OCI-LY3 (cell line): ENCODE measurements at regions not wholly inside any gene's neighbourhood (a gene's known extent, or its start where the extent isn't known, plus 50 kb on each side); places are given as distances from the start of the nearest gene placed in this dataset.

ENCODE experiments used
- EZH2phosphoT487 ChIP-seq: fragments of 200-600 bp; shearing (Covaris generic); IDR thresholded peaks from 2 replicates; pipeline ENCODE4 v1.6.1; 2018; ENCODE audit warnings: antibody characterized with exemption, mixed run types, low read depth
- TF ChIP-seq, protein P1 (sequence below): fragments of 200-600, 300-600 bp; sonication (generic); IDR thresholded peaks from 2 replicates; pipeline ENCODE4 v1.5.1; 2014; ENCODE audit warnings: antibody characterized with exemption, low read length, low read depth

DNA sequence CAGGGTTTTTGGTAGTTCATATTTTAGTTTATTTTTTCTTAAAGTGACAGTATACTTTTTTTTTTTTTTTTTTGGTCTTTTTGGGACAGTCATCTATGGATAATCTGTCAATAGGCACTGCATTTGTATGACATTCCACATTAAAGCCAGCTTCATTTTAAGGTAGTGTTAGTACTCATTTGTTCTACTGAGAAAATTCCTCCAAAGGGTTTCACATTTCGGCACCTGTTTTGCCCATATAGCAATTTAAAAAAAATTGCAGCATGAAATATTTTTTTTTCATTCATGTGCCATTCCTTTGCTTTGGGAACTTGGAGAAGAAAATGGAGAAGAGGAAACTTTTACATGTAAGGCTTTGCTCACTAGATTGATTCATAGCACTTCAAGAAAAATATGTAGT is 276.3 kb upstream of the TCF4 start:
- TF ChIP-seq, protein P1, sequence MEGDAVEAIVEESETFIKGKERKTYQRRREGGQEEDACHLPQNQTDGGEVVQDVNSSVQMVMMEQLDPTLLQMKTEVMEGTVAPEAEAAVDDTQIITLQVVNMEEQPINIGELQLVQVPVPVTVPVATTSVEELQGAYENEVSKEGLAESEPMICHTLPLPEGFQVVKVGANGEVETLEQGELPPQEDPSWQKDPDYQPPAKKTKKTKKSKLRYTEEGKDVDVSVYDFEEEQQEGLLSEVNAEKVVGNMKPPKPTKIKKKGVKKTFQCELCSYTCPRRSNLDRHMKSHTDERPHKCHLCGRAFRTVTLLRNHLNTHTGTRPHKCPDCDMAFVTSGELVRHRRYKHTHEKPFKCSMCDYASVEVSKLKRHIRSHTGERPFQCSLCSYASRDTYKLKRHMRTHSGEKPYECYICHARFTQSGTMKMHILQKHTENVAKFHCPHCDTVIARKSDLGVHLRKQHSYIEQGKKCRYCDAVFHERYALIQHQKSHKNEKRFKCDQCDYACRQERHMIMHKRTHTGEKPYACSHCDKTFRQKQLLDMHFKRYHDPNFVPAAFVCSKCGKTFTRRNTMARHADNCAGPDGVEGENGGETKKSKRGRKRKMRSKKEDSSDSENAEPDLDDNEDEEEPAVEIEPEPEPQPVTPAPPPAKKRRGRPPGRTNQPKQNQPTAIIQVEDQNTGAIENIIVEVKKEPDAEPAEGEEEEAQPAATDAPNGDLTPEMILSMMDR, result no peak
- TF ChIP-seq EZH2phosphoT487, result no peak
